ENCODE measurements at regions not wholly inside any gene's neighbourhood (a gene's known extent, or its start where the extent isn't known, plus 50 kb on each side); places are given as distances from the start of the nearest gene placed in this dataset.
"Not testable (repeated sequence)": the region's sequence is repeated elsewhere in the genome, so short reads cannot be mapped to it uniquely, and the experiment has no call there.

DNA sequence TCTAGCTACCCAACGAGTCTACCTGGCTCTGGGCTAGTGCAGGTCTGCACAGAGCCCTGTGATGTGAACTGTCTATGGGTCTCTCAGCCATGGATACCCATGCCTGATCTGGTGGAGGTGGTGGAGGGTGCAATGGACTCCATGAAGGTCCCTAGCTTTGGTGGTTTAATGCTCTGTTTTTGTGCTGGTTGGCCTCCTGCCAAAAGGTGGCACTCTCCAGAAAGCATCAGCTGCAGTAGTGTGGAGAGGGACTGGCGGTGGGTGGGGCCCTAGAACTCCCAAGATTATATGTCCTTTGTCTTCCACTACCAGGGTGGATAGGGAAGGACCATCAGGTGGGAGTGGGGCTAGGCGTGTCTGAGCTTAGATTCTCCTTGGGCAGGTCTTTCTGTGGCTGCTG lies 290.1 kb downstream of the AGTPBP1 start:
- 90% methylated on average over 3 of the region's 3 CpGs for WGBS
- intact Hi-C loops (cut with DNase I) = no loop called here
- no peaks in the 10 kb centered on the region for H3K27me3 ChIP-seq (ENCODE audit: control insufficient read depth, insufficient read depth)
- DNase-seq (no peak), ATAC-seq (no peak)
- H3K9me3 ChIP-seq (ENCODE audit: control insufficient read depth, low read length) = no peaks in the 10 kb centered on the region
- H3K4me1 ChIP-seq (ENCODE audit: control insufficient read depth, insufficient read depth, low read length) = no peaks in the 10 kb centered on the region
- no peak overlapping the region for H3K4me3 ChIP-seq (ENCODE audit: low read length)
- H3K27ac ChIP-seq (ENCODE audit: low read length) = no peak overlapping the region

DNA sequence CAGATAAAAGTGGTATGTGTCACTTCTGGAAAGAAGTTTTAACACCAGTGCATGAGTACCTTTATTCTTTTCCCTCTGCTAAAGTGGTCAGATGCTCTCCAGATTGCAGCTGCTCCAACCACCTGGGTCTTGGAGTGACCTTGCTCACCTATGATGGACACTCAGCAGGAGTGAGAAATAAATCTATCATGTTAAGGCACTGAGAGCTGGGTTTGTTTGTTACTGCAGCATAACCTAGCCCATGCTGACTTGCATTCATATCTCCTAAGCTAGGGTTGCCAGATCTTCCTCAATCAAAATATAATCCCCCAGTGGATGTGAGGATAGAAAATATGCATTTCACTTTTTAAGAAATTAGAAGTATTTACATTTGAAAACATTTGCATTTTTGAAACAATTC lies 295.9 kb downstream of the AGTPBP1 start:
- intact Hi-C loops (cut with DNase I) = no loop called here
- DNase-seq (no peak), ATAC-seq (no peak)
- no peaks in the 10 kb centered on the region for H3K9me3 ChIP-seq (ENCODE audit: control insufficient read depth, low read length)
- no peaks in the 10 kb centered on the region for H3K27me3 ChIP-seq (ENCODE audit: control insufficient read depth, insufficient read depth)
- no peak overlapping the region for H3K4me3 ChIP-seq (ENCODE audit: low read length)
- no peak overlapping the region for H3K27ac ChIP-seq (ENCODE audit: low read length)
- no peaks in the 10 kb centered on the region for H3K4me1 ChIP-seq (ENCODE audit: control insufficient read depth, insufficient read depth, low read length)

DNA sequence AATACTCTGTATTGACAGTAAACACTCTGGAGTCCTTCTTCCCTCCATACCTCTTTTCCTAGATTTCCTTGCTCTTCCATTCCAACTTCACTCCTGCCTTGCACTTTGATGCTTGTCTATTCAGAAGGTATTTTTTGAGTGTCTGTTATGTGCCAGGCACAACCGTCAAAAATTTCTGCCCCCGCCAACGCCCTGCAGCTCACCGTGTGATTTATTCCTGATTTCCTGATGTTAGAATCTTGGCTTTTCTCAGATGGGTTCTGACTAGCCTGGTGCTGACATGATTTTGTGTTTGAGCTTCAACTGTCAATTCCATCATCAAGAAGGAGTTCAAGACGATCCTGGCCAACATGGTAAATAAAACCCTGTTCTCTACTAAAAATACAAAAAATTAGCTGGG lies 297.5 kb downstream of the AGTPBP1 start:
- H3K27ac ChIP-seq (ENCODE audit: low read length) = no peak overlapping the region
- H3K4me1 ChIP-seq (ENCODE audit: control insufficient read depth, insufficient read depth, low read length) = no peaks in the 10 kb centered on the region
- H3K27me3 ChIP-seq (ENCODE audit: control insufficient read depth, insufficient read depth) = no peaks in the 10 kb centered on the region
- ATAC-seq = no peak
- no peak for DNase-seq
- WGBS = 79% methylated on average over 5 of the region's 5 CpGs
- no peak overlapping the region for H3K4me3 ChIP-seq (ENCODE audit: low read length)
- H3K9me3 ChIP-seq (ENCODE audit: control insufficient read depth, low read length) = no peaks in the 10 kb centered on the region
- intact Hi-C loops (cut with DNase I) = no loop called here

DNA sequence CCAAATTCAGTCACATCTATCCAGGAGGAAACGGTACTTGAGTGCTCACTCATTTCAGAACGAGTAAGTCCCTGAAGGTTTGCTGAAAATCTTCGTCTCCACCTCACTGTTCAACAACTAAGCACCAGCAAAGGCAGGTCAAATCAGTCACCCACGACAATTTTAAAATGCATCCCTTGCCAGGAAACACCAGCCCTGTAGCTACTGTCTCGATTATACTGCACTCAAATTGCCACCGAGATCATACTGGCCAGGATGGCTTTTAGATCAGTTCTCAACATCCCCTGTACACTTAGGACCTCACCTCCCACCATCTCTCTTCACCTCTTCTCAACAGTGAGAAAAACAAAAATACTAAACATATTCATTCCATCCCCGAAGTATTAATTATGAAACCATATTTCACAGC lies 298.6 kb downstream of the AGTPBP1 start:
- Histone ChIP-seq H3K27ac (ENCODE audit: low read length) (no peak overlapping the region), H3K27me3 (ENCODE audit: control insufficient read depth, insufficient read depth) (no peaks in the 10 kb centered on the region), H3K9me3 (ENCODE audit: control insufficient read depth, low read length) (no peaks in the 10 kb centered on the region), H3K4me3 (ENCODE audit: low read length) (no peak overlapping the region), H3K4me1 (ENCODE audit: control insufficient read depth, insufficient read depth, low read length) (no peaks in the 10 kb centered on the region)
- 83% methylated on average over 7 of the region's 7 CpGs for WGBS
- no peak for DNase-seq
- ATAC-seq = no peak
- intact Hi-C loops (cut with DNase I) = no loop called here

DNA sequence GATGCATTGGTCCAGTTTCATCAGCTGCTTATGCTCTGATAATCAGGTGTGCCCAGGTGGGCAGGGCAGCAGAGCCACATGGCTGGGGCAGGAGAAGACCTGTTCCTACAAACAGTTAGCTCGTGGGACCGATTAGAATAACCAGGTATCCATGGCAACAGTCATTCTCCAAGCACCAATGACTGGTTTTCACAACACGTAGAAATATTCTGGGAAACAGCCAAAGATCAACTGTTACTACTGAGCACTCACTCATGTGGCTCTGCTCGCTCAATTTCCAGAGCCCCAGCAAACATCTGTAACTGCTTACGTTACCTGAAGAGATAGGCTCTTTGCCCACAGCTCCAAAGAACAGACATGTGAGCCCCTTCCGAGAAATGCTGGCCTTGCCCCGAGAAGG lies 302.0 kb downstream of the AGTPBP1 start:
- no peak overlapping the region for H3K27ac ChIP-seq (ENCODE audit: low read length)
- ATAC-seq = no peak
- no peaks in the 10 kb centered on the region for H3K27me3 ChIP-seq (ENCODE audit: control insufficient read depth, insufficient read depth)
- no peaks in the 10 kb centered on the region for H3K4me1 ChIP-seq (ENCODE audit: control insufficient read depth, insufficient read depth, low read length)
- intact Hi-C loops (cut with DNase I) = no loop called here
- H3K4me3 ChIP-seq (ENCODE audit: low read length) = no peak overlapping the region
- H3K9me3 ChIP-seq (ENCODE audit: control insufficient read depth, low read length) = no peaks in the 10 kb centered on the region
- WGBS = 74% methylated on average over 7 of the region's 7 CpGs
- no peak for DNase-seq

DNA sequence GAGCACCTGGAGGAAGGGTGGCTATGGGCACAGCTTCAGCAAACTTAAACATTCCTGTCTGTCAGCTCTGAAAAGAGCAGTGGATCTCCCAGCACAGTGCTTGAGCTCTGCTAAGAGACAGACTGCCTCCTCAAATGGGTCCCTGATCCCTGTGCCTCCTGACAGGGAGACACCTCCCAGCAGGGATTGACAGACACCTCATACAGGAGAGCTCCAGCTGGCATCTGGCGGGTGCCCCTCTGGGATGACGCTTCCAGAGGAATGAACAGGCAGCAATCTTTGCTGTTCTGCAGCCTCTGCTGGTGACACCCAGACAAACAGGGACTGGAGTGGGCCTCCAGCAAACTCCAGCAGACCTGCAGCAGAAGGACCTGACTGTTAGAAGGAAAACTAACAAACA lies 307.8 kb downstream of the AGTPBP1 start:
- DNase-seq; H3K27ac ChIP-seq (ENCODE audit: low read length); H3K27me3 ChIP-seq (ENCODE audit: control insufficient read depth, insufficient read depth); H3K4me3 ChIP-seq (ENCODE audit: low read length); ATAC-seq; H3K9me3 ChIP-seq (ENCODE audit: control insufficient read depth, low read length); H3K4me1 ChIP-seq (ENCODE audit: control insufficient read depth, insufficient read depth, low read length); intact Hi-C loops (cut with DNase I): not testable (repeated sequence)
- WGBS = 90% methylated on average over 2 of the region's 2 CpGs

DNA sequence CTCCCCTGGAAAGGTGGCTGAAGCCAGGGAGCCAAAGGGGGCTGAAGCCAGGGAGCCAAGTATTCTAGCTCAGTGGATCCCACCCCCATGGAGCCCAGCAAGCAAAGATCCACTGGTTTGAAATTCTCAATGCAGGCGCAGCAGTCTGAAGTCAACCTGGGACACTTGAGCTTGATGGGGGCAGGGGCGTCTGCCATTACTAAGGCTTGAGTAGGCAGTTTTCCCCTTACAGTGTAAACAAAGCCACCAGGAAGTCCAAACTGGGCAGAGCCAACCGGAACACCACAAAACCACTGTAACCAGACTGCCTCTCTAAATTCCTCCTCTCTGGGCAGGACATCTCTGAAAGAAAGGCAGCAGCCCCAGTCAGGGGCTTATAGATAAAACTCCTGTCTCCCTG lies 308.2 kb downstream of the AGTPBP1 start:
- intact Hi-C loops (cut with DNase I); H3K27me3 ChIP-seq (ENCODE audit: control insufficient read depth, insufficient read depth); H3K4me1 ChIP-seq (ENCODE audit: control insufficient read depth, insufficient read depth, low read length); DNase-seq; ATAC-seq; H3K9me3 ChIP-seq (ENCODE audit: control insufficient read depth, low read length); H3K4me3 ChIP-seq (ENCODE audit: low read length); H3K27ac ChIP-seq (ENCODE audit: low read length): not testable (repeated sequence)
- 73% methylated on average over 3 of the region's 3 CpGs for WGBS

DNA sequence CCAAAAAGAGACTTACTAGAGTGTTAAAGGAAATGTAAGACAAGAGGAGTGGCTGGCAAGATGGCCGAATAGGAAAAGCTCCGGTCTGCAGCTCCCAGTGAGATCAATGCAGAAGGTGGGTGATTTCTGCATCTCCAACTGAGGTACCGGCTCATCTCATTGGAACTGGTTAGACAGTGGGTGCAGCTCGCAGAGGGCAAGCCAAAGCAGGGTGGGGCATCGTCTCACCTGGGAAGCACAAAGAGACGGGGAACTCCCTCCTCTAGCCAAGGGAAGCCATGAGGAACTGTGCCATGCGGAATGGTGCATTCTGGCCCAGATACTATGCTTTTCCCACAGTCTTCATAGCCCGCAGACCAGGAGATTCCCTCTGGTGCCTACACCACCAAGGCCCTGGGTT lies 308.7 kb downstream of the AGTPBP1 start:
- H3K4me1 ChIP-seq (ENCODE audit: control insufficient read depth, insufficient read depth, low read length) = peaks cover 3% of the 10 kb centered on the region
- H3K4me3 ChIP-seq (ENCODE audit: low read length) = no peak overlapping the region
- intact Hi-C loops (cut with DNase I) = no loop called here
- no peaks in the 10 kb centered on the region for H3K27me3 ChIP-seq (ENCODE audit: control insufficient read depth, insufficient read depth)
- ATAC-seq (no peak), DNase-seq (no peak)
- H3K27ac ChIP-seq (ENCODE audit: low read length) = no peak overlapping the region
- H3K9me3 ChIP-seq (ENCODE audit: control insufficient read depth, low read length) = no peaks in the 10 kb centered on the region
- WGBS = 85% methylated on average over 8 of the region's 8 CpGs

DNA sequence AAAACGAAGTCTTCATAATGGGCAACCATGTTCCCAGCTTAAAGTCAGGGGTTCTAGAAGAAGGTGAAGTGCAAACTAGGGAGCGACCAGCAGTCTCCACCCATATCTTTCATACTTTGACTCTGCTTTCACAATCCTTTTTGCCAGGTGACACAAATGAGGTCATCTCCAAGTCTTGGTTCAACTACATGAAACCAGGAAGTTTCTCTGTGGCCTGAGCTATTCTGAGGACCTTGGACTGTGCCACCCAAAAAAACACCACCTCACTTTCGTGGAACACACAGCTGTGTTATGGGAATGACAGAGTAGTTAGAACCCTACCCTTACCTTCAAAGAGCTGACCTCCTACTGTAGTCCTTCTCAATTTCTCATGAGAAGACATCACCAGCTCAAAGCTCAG lies 309.2 kb downstream of the AGTPBP1 start:
- intact Hi-C loops (cut with DNase I) = no loop called here
- Histone ChIP-seq H3K9me3 (ENCODE audit: control insufficient read depth, low read length) (no peaks in the 10 kb centered on the region), H3K4me3 (ENCODE audit: low read length) (no peak overlapping the region), H3K27ac (ENCODE audit: low read length) (no peak overlapping the region), H3K27me3 (ENCODE audit: control insufficient read depth, insufficient read depth) (no peaks in the 10 kb centered on the region), H3K4me1 (ENCODE audit: control insufficient read depth, insufficient read depth, low read length) (peaks cover 3% of the 10 kb centered on the region)
- no peak for ATAC-seq
- DNase-seq = no peak
- 87% methylated on average over 3 of the region's 3 CpGs for WGBS

DNA sequence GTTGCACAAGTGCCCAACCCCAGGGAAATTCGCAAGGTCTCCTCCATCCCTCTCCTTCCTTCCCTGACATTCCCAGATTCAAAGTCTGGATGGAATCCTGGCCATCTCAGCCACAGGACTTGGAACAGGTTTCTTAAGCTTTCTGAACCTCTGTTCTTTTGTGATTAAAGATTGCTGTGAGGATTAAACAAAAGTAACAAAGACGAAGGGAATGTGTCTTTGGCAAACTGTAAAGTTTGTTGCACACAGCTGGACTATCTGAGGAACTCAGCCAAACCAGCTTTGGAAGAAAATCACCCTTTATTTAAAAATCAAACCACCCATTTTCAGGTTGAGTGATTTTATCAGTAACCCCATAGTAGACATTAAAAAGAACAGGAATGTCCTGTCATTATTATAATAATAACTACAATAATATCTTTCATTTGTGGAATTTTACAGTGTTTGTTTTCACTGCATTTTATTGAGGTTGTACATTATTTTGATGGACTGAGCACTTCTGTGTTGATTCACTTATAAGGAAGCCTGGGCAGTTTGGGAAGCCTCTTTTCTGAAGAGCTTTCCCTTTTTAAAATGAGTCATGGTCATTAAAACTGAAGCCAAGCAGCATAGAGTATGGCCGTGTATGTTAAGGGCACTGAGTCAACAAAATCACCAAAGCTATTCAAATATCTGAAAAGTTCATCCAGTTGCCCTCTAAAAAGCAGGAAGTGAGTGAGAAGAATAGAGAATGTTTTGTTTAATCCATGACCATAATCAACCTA lies 310.2 kb downstream of the AGTPBP1 start:
- DNase-seq (no peak), ATAC-seq (no peak)
- WGBS = 44% methylated on average over 3 of the region's 3 CpGs
- no peak overlapping the region for H3K27ac ChIP-seq (ENCODE audit: low read length)
- no peaks in the 10 kb centered on the region for H3K9me3 ChIP-seq (ENCODE audit: control insufficient read depth, low read length)
- no peaks in the 10 kb centered on the region for H3K27me3 ChIP-seq (ENCODE audit: control insufficient read depth, insufficient read depth)
- H3K4me3 ChIP-seq (ENCODE audit: low read length) = no peak overlapping the region
- peaks cover 3% of the 10 kb centered on the region for H3K4me1 ChIP-seq (ENCODE audit: control insufficient read depth, insufficient read depth, low read length)
- intact Hi-C loops (cut with DNase I) = no loop called here

DNA sequence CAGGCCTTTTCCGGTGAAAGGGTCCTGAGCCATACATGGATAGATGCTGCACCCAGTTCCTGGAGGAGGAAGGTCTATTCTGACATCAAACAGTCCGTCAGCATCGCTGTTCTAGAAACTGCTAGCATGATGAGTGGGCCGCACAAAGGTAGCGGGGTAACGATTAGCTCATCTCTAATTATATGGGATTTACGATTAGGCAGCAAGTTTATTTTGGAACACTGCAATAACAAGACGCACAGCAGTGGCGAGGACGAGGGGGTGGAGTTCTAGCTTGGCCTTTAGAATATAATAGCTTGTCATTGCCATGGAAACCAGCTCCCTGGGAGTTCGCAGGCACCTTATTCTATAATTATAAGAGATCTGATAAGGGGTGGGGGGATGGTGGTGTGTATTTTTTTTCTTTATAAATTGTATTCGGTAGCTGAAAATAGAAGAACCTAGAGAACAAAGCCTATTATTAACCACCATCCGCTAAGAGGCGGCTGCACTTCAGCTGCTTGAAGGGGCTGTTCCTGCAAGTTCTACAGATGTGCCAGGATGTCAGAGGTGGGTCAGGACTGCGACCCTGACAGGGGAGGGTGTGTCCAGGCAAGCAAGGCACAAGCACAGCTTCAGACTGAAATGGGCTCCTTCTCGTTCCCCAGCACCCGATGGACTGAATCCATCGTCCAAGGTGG lies 311.0 kb downstream of the AGTPBP1 start:
- H3K27me3 ChIP-seq (ENCODE audit: control insufficient read depth, insufficient read depth) = no peaks in the 10 kb centered on the region
- DNase-seq = no peak
- H3K4me1 ChIP-seq (ENCODE audit: control insufficient read depth, insufficient read depth, low read length) = peaks cover 3% of the 10 kb centered on the region
- intact Hi-C loops (cut with DNase I) = no loop called here
- WGBS = 58% methylated on average over 18 of the region's 18 CpGs
- no peaks in the 10 kb centered on the region for H3K9me3 ChIP-seq (ENCODE audit: control insufficient read depth, low read length)
- no peak overlapping the region for H3K27ac ChIP-seq (ENCODE audit: low read length)
- ATAC-seq = no peak
- H3K4me3 ChIP-seq (ENCODE audit: low read length) = no peak overlapping the region
